ENCODE measurements at regions not wholly inside any gene's neighbourhood (a gene's known extent, or its start where the extent isn't known, plus 50 kb on each side); places are given as distances from the start of the nearest gene placed in this dataset.

DNA sequence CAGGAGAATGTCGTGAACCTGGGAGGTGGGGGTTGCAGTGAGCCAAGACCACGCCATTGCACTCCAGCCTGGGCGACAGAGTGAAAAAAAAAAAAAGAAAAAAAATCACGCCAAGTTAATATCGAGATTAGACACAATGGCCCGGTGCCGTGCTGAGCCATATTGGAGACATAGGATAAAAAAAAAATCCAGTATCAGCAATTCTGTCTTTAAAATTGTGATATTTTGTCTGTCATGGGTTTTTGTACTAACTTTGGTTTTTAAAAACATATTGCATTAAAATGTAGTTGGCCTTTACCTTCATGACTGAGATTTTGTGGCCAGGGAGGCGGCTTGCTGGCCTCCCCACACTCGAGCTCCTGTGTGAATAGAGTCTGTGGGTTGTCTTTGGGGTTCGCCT, 62.8 kb upstream of the PITRM1 start:
- TF ChIP-seq, protein P1, sequence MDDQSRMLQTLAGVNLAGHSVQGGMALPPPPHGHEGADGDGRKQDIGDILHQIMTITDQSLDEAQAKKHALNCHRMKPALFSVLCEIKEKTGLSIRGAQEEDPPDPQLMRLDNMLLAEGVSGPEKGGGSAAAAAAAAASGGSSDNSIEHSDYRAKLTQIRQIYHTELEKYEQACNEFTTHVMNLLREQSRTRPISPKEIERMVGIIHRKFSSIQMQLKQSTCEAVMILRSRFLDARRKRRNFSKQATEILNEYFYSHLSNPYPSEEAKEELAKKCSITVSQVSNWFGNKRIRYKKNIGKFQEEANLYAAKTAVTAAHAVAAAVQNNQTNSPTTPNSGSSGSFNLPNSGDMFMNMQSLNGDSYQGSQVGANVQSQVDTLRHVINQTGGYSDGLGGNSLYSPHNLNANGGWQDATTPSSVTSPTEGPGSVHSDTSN (IDR thresholded peaks at IDR 0.05): no peak
- TF ChIP-seq, protein P2, sequence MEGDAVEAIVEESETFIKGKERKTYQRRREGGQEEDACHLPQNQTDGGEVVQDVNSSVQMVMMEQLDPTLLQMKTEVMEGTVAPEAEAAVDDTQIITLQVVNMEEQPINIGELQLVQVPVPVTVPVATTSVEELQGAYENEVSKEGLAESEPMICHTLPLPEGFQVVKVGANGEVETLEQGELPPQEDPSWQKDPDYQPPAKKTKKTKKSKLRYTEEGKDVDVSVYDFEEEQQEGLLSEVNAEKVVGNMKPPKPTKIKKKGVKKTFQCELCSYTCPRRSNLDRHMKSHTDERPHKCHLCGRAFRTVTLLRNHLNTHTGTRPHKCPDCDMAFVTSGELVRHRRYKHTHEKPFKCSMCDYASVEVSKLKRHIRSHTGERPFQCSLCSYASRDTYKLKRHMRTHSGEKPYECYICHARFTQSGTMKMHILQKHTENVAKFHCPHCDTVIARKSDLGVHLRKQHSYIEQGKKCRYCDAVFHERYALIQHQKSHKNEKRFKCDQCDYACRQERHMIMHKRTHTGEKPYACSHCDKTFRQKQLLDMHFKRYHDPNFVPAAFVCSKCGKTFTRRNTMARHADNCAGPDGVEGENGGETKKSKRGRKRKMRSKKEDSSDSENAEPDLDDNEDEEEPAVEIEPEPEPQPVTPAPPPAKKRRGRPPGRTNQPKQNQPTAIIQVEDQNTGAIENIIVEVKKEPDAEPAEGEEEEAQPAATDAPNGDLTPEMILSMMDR (IDR thresholded peaks at IDR 0.05): no peak
- TF ChIP-seq, protein P3, sequence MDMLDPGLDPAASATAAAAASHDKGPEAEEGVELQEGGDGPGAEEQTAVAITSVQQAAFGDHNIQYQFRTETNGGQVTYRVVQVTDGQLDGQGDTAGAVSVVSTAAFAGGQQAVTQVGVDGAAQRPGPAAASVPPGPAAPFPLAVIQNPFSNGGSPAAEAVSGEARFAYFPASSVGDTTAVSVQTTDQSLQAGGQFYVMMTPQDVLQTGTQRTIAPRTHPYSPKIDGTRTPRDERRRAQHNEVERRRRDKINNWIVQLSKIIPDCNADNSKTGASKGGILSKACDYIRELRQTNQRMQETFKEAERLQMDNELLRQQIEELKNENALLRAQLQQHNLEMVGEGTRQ (IDR thresholded peaks at IDR 0.05; ENCODE audit: borderline replicate concordance, low read depth, low read length): no peak
- no peak for TF ChIP-seq TCF12 (IDR thresholded peaks at IDR 0.05)
- no peak for TF ChIP-seq EZH2phosphoT487 (IDR thresholded peaks at IDR 0.05; ENCODE audit: borderline replicate concordance, low read depth)
- no peak for TF ChIP-seq TAF1 (IDR thresholded peaks at IDR 0.05; ENCODE audit: borderline replicate concordance, low read depth, low read length)
- no peak for TF ChIP-seq EP300 (IDR thresholded peaks at IDR 0.05; ENCODE audit: borderline replicate concordance in 1 of 2, low read depth in 1 of 2, low read length in 1 of 2)
- TF ChIP-seq, protein P4, sequence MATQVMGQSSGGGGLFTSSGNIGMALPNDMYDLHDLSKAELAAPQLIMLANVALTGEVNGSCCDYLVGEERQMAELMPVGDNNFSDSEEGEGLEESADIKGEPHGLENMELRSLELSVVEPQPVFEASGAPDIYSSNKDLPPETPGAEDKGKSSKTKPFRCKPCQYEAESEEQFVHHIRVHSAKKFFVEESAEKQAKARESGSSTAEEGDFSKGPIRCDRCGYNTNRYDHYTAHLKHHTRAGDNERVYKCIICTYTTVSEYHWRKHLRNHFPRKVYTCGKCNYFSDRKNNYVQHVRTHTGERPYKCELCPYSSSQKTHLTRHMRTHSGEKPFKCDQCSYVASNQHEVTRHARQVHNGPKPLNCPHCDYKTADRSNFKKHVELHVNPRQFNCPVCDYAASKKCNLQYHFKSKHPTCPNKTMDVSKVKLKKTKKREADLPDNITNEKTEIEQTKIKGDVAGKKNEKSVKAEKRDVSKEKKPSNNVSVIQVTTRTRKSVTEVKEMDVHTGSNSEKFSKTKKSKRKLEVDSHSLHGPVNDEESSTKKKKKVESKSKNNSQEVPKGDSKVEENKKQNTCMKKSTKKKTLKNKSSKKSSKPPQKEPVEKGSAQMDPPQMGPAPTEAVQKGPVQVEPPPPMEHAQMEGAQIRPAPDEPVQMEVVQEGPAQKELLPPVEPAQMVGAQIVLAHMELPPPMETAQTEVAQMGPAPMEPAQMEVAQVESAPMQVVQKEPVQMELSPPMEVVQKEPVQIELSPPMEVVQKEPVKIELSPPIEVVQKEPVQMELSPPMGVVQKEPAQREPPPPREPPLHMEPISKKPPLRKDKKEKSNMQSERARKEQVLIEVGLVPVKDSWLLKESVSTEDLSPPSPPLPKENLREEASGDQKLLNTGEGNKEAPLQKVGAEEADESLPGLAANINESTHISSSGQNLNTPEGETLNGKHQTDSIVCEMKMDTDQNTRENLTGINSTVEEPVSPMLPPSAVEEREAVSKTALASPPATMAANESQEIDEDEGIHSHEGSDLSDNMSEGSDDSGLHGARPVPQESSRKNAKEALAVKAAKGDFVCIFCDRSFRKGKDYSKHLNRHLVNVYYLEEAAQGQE (IDR thresholded peaks at IDR 0.05; ENCODE audit: low read depth, low read length): no peak
- no peak for TF ChIP-seq YY1 (IDR thresholded peaks at IDR 0.05; ENCODE audit: low read depth)
- TF ChIP-seq NFIC (IDR thresholded peaks at IDR 0.05; ENCODE audit: borderline replicate concordance): no peak
- no peak for TF ChIP-seq RFX5 (IDR thresholded peaks at IDR 0.05; ENCODE audit: low read length)
- no peak for TF ChIP-seq FOXM1 (IDR thresholded peaks at IDR 0.05; ENCODE audit: low read depth)

Data from SK-N-SH (cell line).